ENCODE measurements at regions not wholly inside any gene's neighbourhood (a gene's known extent, or its start where the extent isn't known, plus 50 kb on each side); places are given as distances from the start of the nearest gene placed in this dataset.

GRCh38 chr4:117868201-117868600 lies 166.1 kb upstream of the NDST3 start:
- TF ChIP-seq FOXM1 (IDR thresholded peaks at IDR 0.05; ENCODE audit: low read depth) (no peak), CTCF (IDR thresholded peaks at IDR 0.05) (no peak), EP300 (IDR thresholded peaks at IDR 0.05; ENCODE audit: borderline replicate concordance in 1 of 2, low read depth in 1 of 2, low read length in 1 of 2) (no peak), ELF1 (IDR thresholded peaks at IDR 0.05) (no peak), USF1 (IDR thresholded peaks at IDR 0.05; ENCODE audit: borderline replicate concordance, low read depth) (no peak), POLR2AphosphoS5 (IDR thresholded peaks at IDR 0.05; ENCODE audit: low read depth, low read length) (no peak), CHD2 (IDR thresholded peaks at IDR 0.05; ENCODE audit: low read length, partially characterized antibody) (no peak), YY1 (IDR thresholded peaks at IDR 0.05; ENCODE audit: low read depth) (no peak), EZH2phosphoT487 (IDR thresholded peaks at IDR 0.05; ENCODE audit: borderline replicate concordance, low read depth) (no peak), SMC3 (IDR thresholded peaks at IDR 0.05; ENCODE audit: low read depth, low read length) (no peak)

Measured in SK-N-SH (cell line).